PFSK-1 (cell line): ENCODE measurements at regions not wholly inside any gene's neighbourhood (a gene's known extent, or its start where the extent isn't known, plus 50 kb on each side); places are given as distances from the start of the nearest gene placed in this dataset.

ENCODE experiments used
- POLR2AphosphoS5 ChIP-seq: IDR thresholded peaks from 2 replicates; pipeline ENCODE4 v1.6.1; 2012; ENCODE audit warnings: low read depth, mild to moderate bottlenecking, control low read depth, low read length, moderate library complexity
- REST ChIP-seq, 2 experiments: IDR thresholded peaks; 2 replicates each; pipeline versions ENCODE4 v1.6.1 to v1.8.0; 2011 to 2012; ENCODE audit warnings: low read depth in 2 of 2, low read length in 2 of 2, control low read depth in 1 of 2, inconsistent platforms in 1 of 2, mild to moderate bottlenecking in 1 of 2, moderate library complexity in 1 of 2; ENCODE audit not compliant: insufficient read depth in 1 of 2
- SIN3A ChIP-seq: IDR thresholded peaks from 2 replicates; pipeline ENCODE4 v1.6.1; 2012; ENCODE audit warnings: mild to moderate bottlenecking, low read length, moderate library complexity, borderline replicate concordance; ENCODE audit not compliant: insufficient read depth

DNA sequence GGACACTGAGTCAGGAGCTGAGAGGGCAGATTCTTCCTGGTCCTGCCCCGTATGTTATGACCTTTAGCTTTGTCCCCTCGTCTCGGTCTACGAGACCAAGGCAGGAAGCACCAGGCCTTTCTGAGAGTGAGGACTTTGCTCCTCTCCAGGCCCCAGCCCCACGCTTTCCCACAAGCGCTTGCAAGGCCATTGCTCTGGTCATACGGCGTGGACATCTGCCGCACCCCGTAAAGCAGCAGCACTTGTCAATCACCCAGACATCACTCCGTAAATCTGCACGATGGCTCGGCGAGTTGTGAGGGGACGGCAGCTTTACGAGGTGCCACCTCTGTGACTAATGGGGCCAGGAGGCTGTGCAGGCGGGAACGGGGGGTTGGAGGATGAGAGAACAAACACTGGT, 100.8 kb upstream of the TWIST2 start:
- TF ChIP-seq SIN3A (no peak), REST (IDR thresholded peaks at IDR 0.05; ENCODE audit: insufficient read depth in 1 of 2, low read depth in 2 of 2, low read length in 2 of 2) (no peak), POLR2AphosphoS5 (no peak)
